Endothelial cell of umbilical vein (primary cell): ENCODE measurements at regions not wholly inside any gene's neighbourhood (a gene's known extent, or its start where the extent isn't known, plus 50 kb on each side); places are given as distances from the start of the nearest gene placed in this dataset.

ENCODE experiments used
- CTCF ChIP-seq, 2 donors: IDR thresholded peaks; 1 replicate in 1 of 2; 2 replicates in 1 of 2; pipeline ENCODE4 v1.5.1; 2011; ENCODE audit warnings: low read length in 2 of 2, mild to moderate bottlenecking in 2 of 2, moderate library complexity in 2 of 2, control low read depth in 1 of 2, inconsistent platforms in 1 of 2, low read depth in 1 of 2; ENCODE audit not compliant: insufficient read depth in 1 of 2; ENCODE audit errors: extremely low read depth in 1 of 2
- EZH2 ChIP-seq: IDR thresholded peaks from 2 replicates; pipeline ENCODE4 v1.6.1; 2012; ENCODE audit warnings: borderline replicate concordance, low read depth, mild to moderate bottlenecking, moderate library complexity, low read length, inconsistent platforms; ENCODE audit not compliant: severe bottlenecking
- FOS ChIP-seq: IDR thresholded peaks from 2 replicates; pipeline ENCODE4 v1.6.1; 2011; ENCODE audit warnings: mild to moderate bottlenecking, low read length, moderate library complexity, borderline replicate concordance; ENCODE audit not compliant: insufficient read depth
- GATA2 ChIP-seq: IDR thresholded peaks from 2 replicates; pipeline ENCODE4 v1.7.0; 2011; ENCODE audit warnings: low read depth, mild to moderate bottlenecking, moderate library complexity, mixed read lengths, low read length; ENCODE audit not compliant: insufficient read length, insufficient read depth
- JUN ChIP-seq: IDR thresholded peaks from 2 replicates; pipeline ENCODE4 v1.6.1; 2011; ENCODE audit warnings: borderline replicate concordance, low read depth; ENCODE audit not compliant: insufficient read length, insufficient read depth
- MAX ChIP-seq: IDR thresholded peaks from 2 replicates; pipeline ENCODE4 v1.6.1; 2011; ENCODE audit not compliant: insufficient read depth, insufficient read length
- MYC ChIP-seq: IDR thresholded peaks from one replicate; pipeline ENCODE4 v1.6.1; 2011; ENCODE audit warnings: mild to moderate bottlenecking, low read depth, low read length
- POLR2A ChIP-seq: IDR thresholded peaks from 2 replicates; pipeline ENCODE4 v1.6.1; 2012; ENCODE audit warnings: low read depth, mild to moderate bottlenecking, control low read depth, low read length
- POLR2AphosphoS5 ChIP-seq: IDR thresholded peaks from 2 replicates; pipeline ENCODE4 v1.6.1; 2012; ENCODE audit warnings: low read depth, mild to moderate bottlenecking, control low read depth, low read length, moderate library complexity; ENCODE audit not compliant: insufficient read depth

GRCh38 chr3:82938821-82939328 lies 1177.4 kb upstream of the GBE1 start:
- TF ChIP-seq POLR2AphosphoS5 (no peak), GATA2 (no peak), CTCF (IDR thresholded peaks at IDR 0.05; ENCODE audit: extremely low read depth in 1 of 2, insufficient read depth in 1 of 2, low read depth in 1 of 2, low read length in 2 of 2) (no peak), POLR2A (no peak), MYC (no peak), EZH2 (no peak), MAX (no peak), FOS (no peak), JUN (no peak)
